Adrenal gland (tissue), 5 donors: ENCODE measurements at regions not wholly inside any gene's neighbourhood (a gene's known extent, or its start where the extent isn't known, plus 50 kb on each side); places are given as distances from the start of the nearest gene placed in this dataset.

Source experiments
- POLR2A ChIP-seq, 2 donors: fragments of 450-650 bp; IDR thresholded peaks; one replicate each; pipeline ENCODE4 v1.6.1; 2017; ENCODE audit warnings: antibody characterized with exemption in 2 of 2, mild to moderate bottlenecking in 2 of 2, moderate library complexity in 1 of 2
- TF ChIP-seq, protein P1 (sequence below), 6 experiments: fragments of 450-650 bp in 4 of 6; fragments of 200-600 bp in 2 of 6; sonication (generic) in 1 of 6; IDR thresholded peaks; 1 replicate in 5 of 6; 2 replicates in 1 of 6; pipeline versions ENCODE4 v1.5.1 to v1.8.0; 2016 to 2021; ENCODE audit warnings: antibody characterized with exemption in 6 of 6, mild to moderate bottlenecking in 2 of 6, moderate library complexity in 1 of 6
- donor health status: DM: no; HTN: no; CAD: no.

DNA sequence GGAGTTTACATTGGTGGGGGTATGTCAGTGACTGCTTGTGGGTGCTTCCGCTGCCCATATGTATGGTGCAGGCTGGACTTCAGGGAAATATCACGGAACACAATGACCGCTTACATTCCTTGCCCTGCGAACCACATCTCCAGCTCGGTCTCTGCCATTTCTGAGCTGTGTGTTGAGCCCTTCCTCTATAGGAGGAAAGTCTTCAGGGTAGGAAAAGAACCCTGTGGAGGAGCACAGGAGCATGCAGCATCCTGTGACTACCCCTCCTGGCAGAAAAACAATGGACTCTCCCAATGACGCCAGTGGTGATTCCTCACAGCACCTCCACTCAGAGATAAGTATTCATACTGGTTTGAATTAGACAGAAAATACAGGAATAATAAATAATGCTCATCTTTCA lies 276.8 kb upstream of the MAP3K1 start:
- TF ChIP-seq, protein P1, sequence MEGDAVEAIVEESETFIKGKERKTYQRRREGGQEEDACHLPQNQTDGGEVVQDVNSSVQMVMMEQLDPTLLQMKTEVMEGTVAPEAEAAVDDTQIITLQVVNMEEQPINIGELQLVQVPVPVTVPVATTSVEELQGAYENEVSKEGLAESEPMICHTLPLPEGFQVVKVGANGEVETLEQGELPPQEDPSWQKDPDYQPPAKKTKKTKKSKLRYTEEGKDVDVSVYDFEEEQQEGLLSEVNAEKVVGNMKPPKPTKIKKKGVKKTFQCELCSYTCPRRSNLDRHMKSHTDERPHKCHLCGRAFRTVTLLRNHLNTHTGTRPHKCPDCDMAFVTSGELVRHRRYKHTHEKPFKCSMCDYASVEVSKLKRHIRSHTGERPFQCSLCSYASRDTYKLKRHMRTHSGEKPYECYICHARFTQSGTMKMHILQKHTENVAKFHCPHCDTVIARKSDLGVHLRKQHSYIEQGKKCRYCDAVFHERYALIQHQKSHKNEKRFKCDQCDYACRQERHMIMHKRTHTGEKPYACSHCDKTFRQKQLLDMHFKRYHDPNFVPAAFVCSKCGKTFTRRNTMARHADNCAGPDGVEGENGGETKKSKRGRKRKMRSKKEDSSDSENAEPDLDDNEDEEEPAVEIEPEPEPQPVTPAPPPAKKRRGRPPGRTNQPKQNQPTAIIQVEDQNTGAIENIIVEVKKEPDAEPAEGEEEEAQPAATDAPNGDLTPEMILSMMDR (IDR thresholded peaks at IDR 0.05): no peak
- TF ChIP-seq POLR2A (IDR thresholded peaks at IDR 0.05): no peak
